Lung (tissue), 11 donors: ENCODE measurements at regions not wholly inside any gene's neighbourhood (a gene's known extent, or its start where the extent isn't known, plus 50 kb on each side); places are given as distances from the start of the nearest gene placed in this dataset.

ENCODE experiments used
- ATAC-seq: fragments of 200-7000 bp; cut with Tn5 transposase; one replicate; pipeline ENCODE4 v1.9.1; 2020; ENCODE audit warnings: moderate number of reproducible peaks; ENCODE audit not compliant: insufficient read depth, low FRiP score
- DNase-seq, 3 donors: peaks; one replicate each; pipeline ENCODE4 v3.0.0-alpha.2; 2013 to 2017
- H3K27ac ChIP-seq, 2 donors: one replicate each; pipeline ENCODE4 v1.5.1; 2013; ENCODE audit warnings: mild to moderate bottlenecking in 2 of 2, moderate library complexity in 2 of 2, control low read depth in 1 of 2, inconsistent platforms in 1 of 2, low read depth in 1 of 2, low read length in 1 of 2
- H3K27me3 ChIP-seq, 3 donors: one replicate each; pipeline ENCODE4 v1.5.1; 2013; ENCODE audit warnings: low read length in 2 of 3; ENCODE audit not compliant: control insufficient read depth in 3 of 3, insufficient read depth in 3 of 3
- H3K36me3 ChIP-seq, 4 donors: one replicate each; pipeline ENCODE4 v1.5.1; 2013; ENCODE audit warnings: low read length in 4 of 4, mild to moderate bottlenecking in 1 of 4, moderate library complexity in 1 of 4; ENCODE audit not compliant: control insufficient read depth in 4 of 4, insufficient read depth in 4 of 4
- H3K4me1 ChIP-seq, 5 donors: one replicate each; pipeline ENCODE4 v1.5.1; 2013; ENCODE audit warnings: low read length in 5 of 5, mild to moderate bottlenecking in 2 of 5, moderate library complexity in 1 of 5; ENCODE audit not compliant: control insufficient read depth in 5 of 5, insufficient read depth in 5 of 5
- H3K4me3 ChIP-seq: one replicate; pipeline ENCODE4 v1.5.1; 2013; ENCODE audit warnings: mild to moderate bottlenecking, control low read depth, moderate library complexity
- H3K9ac ChIP-seq, 2 donors: one replicate each; pipeline ENCODE4 v1.5.1; 2013; ENCODE audit warnings: low read length in 2 of 2, control low read depth in 1 of 2; ENCODE audit not compliant: insufficient read depth in 1 of 2
- H3K9me3 ChIP-seq, 4 donors: one replicate each; pipeline ENCODE4 v1.5.1; 2013; ENCODE audit warnings: low read length in 3 of 4, mild to moderate bottlenecking in 1 of 4, moderate library complexity in 1 of 4; ENCODE audit not compliant: control insufficient read depth in 4 of 4, insufficient read depth in 3 of 4
- WGBS, 2 donors: extraction: QIAGEN DNeasy Blood & Tissue Kit; methylation state at CpG; one replicate each; pipeline ENCODE4 v1.1.7; 2013; 5-methylcytosine and 5-hydroxymethylcytosine counted together
- TF ChIP-seq, protein P1 (sequence below): IDR thresholded peaks from 2 replicates; pipeline ENCODE4 v1.5.1; 2012; ENCODE audit warnings: mild to moderate bottlenecking; ENCODE audit errors: control extremely low read depth, extremely low read depth
- donor health status: control.
- donor health status: control.
- donor health status: Bipolar disorder and iron deficiency.
- donor health status: healthy.
- donor health status: DM: yes; HTN: yes; CAD: no.

DNA sequence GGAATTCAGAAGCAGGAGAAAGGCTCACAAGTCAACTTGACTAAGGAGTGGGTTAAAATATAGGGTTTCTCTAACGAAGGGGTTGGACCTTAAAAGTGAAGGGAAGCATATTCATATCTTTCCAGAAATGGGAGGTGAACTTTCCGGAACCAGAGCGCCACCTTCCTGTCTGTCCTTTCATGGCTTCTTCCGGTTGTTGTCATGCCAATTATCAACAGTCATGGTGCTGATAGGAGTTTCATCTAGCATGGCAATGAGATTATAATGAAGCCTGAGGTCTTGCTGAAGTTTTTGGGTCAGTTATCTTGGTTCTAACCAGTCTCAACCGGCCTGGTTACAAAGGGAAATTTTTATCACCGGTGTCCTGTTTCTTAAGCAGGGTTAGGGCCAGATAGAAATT, 162.9 kb upstream of the NBEA start:
- no peaks in the 10 kb centered on the region for H3K4me1 ChIP-seq
- ATAC-seq, result no peak
- H3K4me3 ChIP-seq, result no peak overlapping the region
- no peak overlapping the region for H3K9ac ChIP-seq
- peaks cover 0 to 2% (median 0%) of the 10 kb centered on the region in 3 donors for H3K27me3 ChIP-seq
- H3K36me3 ChIP-seq, result no peaks in the 10 kb centered on the region
- TF ChIP-seq, protein P1, sequence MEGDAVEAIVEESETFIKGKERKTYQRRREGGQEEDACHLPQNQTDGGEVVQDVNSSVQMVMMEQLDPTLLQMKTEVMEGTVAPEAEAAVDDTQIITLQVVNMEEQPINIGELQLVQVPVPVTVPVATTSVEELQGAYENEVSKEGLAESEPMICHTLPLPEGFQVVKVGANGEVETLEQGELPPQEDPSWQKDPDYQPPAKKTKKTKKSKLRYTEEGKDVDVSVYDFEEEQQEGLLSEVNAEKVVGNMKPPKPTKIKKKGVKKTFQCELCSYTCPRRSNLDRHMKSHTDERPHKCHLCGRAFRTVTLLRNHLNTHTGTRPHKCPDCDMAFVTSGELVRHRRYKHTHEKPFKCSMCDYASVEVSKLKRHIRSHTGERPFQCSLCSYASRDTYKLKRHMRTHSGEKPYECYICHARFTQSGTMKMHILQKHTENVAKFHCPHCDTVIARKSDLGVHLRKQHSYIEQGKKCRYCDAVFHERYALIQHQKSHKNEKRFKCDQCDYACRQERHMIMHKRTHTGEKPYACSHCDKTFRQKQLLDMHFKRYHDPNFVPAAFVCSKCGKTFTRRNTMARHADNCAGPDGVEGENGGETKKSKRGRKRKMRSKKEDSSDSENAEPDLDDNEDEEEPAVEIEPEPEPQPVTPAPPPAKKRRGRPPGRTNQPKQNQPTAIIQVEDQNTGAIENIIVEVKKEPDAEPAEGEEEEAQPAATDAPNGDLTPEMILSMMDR, result no peak
- H3K27ac ChIP-seq, result no peak overlapping the region
- 60 to 65% methylated on average over 6 of the region's 6 CpGs for WGBS, 2 donors
- H3K9me3 ChIP-seq, result peaks cover 0 to 4% (median 2%) of the 10 kb centered on the region in 4 donors
- DNase-seq, result no peak

DNA sequence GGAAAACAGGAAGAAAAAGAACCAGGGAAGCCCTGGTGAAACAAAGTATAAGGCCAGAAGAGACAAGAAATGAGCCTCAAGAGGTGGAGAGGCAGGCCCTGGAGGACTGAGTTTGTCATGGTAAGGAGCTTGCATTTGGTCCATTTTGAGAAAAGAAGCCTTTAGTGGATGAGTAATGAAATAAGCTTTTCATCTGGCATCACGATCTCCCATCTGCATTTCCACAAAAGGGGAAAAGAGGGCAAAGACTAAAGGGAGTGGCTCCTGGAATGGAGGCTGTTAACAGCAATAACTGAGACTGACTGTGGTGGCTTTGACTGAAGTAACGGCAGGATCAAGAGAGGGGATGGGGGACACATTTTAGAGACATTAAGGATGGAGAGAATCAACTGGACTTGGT, 148.8 kb upstream of the NBEA start:
- Histone ChIP-seq H3K27ac (no peak overlapping the region), H3K27me3 (no peaks in the 10 kb centered on the region), H3K9ac (no peak overlapping the region), H3K36me3 (no peaks in the 10 kb centered on the region), H3K4me1 (peaks cover 0 to 2% (median 0%) of the 10 kb centered on the region in 5 donors), H3K4me3 (no peak overlapping the region), H3K9me3 (peaks cover 0 to 12% (median 4%) of the 10 kb centered on the region in 4 donors)
- ATAC-seq (no peak), DNase-seq (no peak)
- whole genome bisulfite sequencing, 2 donors, result 84 to 86% methylated on average over 2 of the region's 2 CpGs
- TF ChIP-seq, protein P1, result no peak

DNA sequence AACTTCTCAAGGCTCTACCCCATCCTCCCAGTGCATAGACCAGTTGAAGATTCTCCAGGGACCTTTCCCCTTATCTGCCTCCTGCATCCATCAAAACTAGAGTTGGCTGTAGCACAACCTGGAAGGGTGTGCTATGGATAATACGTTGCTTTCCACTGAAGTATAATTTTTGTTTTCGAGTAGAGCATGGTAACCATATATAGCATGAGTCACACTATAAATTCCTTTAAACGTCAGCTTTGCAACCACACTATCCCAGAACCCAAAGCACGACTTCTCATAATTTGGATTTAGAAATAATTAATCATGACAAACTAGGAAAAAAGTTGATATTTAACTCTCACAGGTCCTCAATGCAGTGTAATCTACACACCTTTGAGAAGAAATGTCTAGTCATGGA, 138.3 kb upstream of the NBEA start:
- DNase-seq, result no peak
- no peak overlapping the region for H3K9ac ChIP-seq
- TF ChIP-seq, protein P1, result no peak
- 83 to 90% methylated on average over 4 of the region's 4 CpGs for WGBS, 2 donors
- H3K4me3 ChIP-seq, result no peak overlapping the region
- H3K36me3 ChIP-seq, result no peaks in the 10 kb centered on the region
- no peak overlapping the region for H3K27ac ChIP-seq
- no peaks in the 10 kb centered on the region for H3K9me3 ChIP-seq
- ATAC-seq, result no peak
- H3K27me3 ChIP-seq, result no peaks in the 10 kb centered on the region
- H3K4me1 ChIP-seq, result no peaks in the 10 kb centered on the region

DNA sequence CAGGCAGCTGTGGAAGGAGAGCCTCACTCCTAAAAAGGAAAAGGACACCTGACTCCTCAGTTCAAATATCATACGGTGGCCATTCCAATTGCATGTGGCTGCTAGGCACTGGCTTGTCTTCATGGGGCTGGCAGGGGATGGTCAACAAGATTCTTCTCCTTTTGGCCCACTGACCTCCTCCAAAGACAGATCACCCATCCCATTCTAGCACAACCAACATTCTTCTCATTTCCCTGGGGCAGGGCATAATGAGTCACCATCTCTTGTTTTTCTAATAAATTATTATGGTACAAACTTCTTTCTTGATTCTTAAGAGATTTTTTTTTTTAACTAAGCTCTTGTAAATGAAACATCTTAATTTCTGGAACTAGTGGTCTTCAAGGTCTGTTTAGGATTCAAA, 136.7 kb upstream of the NBEA start:
- H3K4me1 ChIP-seq, result no peaks in the 10 kb centered on the region
- H3K9ac ChIP-seq, result no peak overlapping the region
- H3K27me3 ChIP-seq, result no peaks in the 10 kb centered on the region
- H3K36me3 ChIP-seq, result no peaks in the 10 kb centered on the region
- no peak for ATAC-seq
- no peak overlapping the region for H3K4me3 ChIP-seq
- no peak overlapping the region for H3K27ac ChIP-seq
- 93 to 100% methylated on average over 1 of the region's 1 CpG for WGBS, 2 donors
- H3K9me3 ChIP-seq, result no peaks in the 10 kb centered on the region
- no peak for DNase-seq
- TF ChIP-seq, protein P1, result no peak
